Skeletal muscle satellite cell (primary cell): ENCODE measurements at regions not wholly inside any gene's neighbourhood (a gene's known extent, or its start where the extent isn't known, plus 50 kb on each side); places are given as distances from the start of the nearest gene placed in this dataset.
"Not testable (repeated sequence)": the region's sequence is repeated elsewhere in the genome, so short reads cannot be mapped to it uniquely, and the experiment has no call there.

Source experiments
- H3K27me3 ChIP-seq: 2 replicates; pipeline ENCODE4 v1.7.0; 2013; ENCODE audit warnings: low read length; ENCODE audit not compliant: control insufficient read depth, insufficient read depth
- H3K36me3 ChIP-seq: 2 replicates; pipeline ENCODE4 v1.7.0; 2013; ENCODE audit warnings: mild to moderate bottlenecking, control low read depth, low read length; ENCODE audit not compliant: insufficient read depth
- H3K4me1 ChIP-seq: 2 replicates; pipeline ENCODE4 v1.7.0; 2013; ENCODE audit warnings: low read length; ENCODE audit not compliant: control insufficient read depth, insufficient read depth
- H3K4me2 ChIP-seq: 2 replicates; pipeline ENCODE4 v1.7.0; 2013; ENCODE audit warnings: mild to moderate bottlenecking, low read length
- H3K4me3 ChIP-seq: 2 replicates; pipeline ENCODE4 v1.7.0; 2013; ENCODE audit warnings: low read length
- H3K9ac ChIP-seq: 2 replicates; pipeline ENCODE4 v1.7.0; 2013; ENCODE audit warnings: mild to moderate bottlenecking, low read depth, low read length, moderate library complexity
- H3K9me3 ChIP-seq: replicated peaks from 2 replicates; pipeline ENCODE4 v1.7.0; 2013; ENCODE audit warnings: mild to moderate bottlenecking, control low read depth, low read length

DNA sequence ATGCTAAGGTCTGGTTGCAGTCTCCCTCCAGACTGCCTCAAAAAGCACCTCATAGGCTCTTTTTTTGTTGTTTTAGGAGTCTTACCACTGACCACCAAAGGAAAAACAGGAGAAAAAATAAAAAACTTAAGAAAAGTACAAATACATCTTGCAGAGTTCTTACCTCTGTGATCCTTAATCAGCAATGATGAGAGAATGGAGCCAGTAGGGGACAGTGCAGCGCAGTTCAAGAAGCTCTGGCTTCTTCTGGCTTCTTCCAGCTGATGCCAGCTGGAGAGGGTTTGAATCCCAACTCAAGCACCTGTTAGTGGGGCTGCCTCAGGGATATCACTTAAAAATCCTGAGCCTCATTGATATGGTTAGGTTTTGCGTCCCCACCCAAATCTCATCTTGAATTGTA lies 223.3 kb upstream of the ISX start:
- Histone ChIP-seq H3K9ac (no peak overlapping the region), H3K27me3 (no peaks in the 10 kb centered on the region), H3K4me3 (no peak overlapping the region), H3K36me3 (no peaks in the 10 kb centered on the region), H3K4me1 (no peaks in the 10 kb centered on the region), H3K4me2 (no peak overlapping the region), H3K9me3 (no peaks in the 10 kb centered on the region)

GRCh38 chr22:34843743-34844142 lies 222.2 kb upstream of the ISX start:
- not testable (repeated sequence) for H3K4me1 ChIP-seq, H3K9me3 ChIP-seq, H3K4me3 ChIP-seq, H3K36me3 ChIP-seq, H3K27me3 ChIP-seq, H3K4me2 ChIP-seq, H3K9ac ChIP-seq

DNA sequence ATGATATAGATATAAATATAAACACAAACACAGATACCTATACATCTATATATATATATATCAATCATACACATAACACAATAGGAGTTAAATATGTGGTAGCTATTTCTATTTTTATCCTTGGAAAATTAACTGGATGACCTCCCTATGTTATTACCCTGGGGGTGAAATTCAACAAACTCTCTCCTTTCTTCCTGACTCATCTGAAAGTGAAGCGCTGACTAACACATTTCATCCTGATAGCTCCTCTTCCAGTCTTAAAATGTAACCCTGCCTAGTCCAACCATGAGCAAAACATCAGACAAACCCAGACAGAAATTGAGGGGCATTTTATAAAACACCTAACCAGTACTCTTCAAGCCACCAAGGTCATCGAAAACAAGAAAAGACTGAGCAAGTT lies 220.6 kb upstream of the ISX start:
- no peak overlapping the region for H3K9ac ChIP-seq
- H3K4me2 ChIP-seq = no peak overlapping the region
- no peak overlapping the region for H3K4me3 ChIP-seq
- H3K4me1 ChIP-seq = no peaks in the 10 kb centered on the region
- H3K9me3 ChIP-seq = no peaks in the 10 kb centered on the region
- no peaks in the 10 kb centered on the region for H3K27me3 ChIP-seq
- H3K36me3 ChIP-seq = no peaks in the 10 kb centered on the region

DNA sequence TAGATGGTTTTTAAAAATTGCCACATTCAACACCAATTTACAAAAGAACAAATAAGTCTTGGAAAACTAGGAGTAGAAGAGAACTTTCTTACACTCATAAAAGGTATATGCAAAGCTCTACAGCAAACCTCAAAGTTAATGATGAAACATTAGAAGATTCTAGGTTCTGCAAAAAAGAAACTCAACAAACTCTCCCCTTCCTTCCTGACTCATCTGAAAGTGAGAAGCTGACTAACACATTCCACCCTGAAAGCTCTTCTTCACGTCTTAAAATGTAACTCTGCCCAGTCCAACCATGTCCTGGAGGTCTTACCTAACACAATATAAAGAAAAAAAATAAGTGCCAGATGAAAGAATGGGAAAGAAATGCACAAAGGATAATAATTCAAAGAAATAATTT lies 218.9 kb upstream of the ISX start:
- Histone ChIP-seq H3K9me3 (no peaks in the 10 kb centered on the region), H3K4me2 (no peak overlapping the region), H3K27me3 (no peaks in the 10 kb centered on the region), H3K4me3 (no peak overlapping the region), H3K4me1 (no peaks in the 10 kb centered on the region), H3K9ac (no peak overlapping the region), H3K36me3 (no peaks in the 10 kb centered on the region)

GRCh38 chr22:34849965-34850364 lies 216.0 kb upstream of the ISX start:
- no peaks in the 10 kb centered on the region for H3K27me3 ChIP-seq
- H3K9ac ChIP-seq = no peak overlapping the region
- H3K9me3 ChIP-seq = no peaks in the 10 kb centered on the region
- H3K4me3 ChIP-seq = no peak overlapping the region
- no peaks in the 10 kb centered on the region for H3K4me1 ChIP-seq
- no peak overlapping the region for H3K4me2 ChIP-seq
- no peaks in the 10 kb centered on the region for H3K36me3 ChIP-seq

DNA sequence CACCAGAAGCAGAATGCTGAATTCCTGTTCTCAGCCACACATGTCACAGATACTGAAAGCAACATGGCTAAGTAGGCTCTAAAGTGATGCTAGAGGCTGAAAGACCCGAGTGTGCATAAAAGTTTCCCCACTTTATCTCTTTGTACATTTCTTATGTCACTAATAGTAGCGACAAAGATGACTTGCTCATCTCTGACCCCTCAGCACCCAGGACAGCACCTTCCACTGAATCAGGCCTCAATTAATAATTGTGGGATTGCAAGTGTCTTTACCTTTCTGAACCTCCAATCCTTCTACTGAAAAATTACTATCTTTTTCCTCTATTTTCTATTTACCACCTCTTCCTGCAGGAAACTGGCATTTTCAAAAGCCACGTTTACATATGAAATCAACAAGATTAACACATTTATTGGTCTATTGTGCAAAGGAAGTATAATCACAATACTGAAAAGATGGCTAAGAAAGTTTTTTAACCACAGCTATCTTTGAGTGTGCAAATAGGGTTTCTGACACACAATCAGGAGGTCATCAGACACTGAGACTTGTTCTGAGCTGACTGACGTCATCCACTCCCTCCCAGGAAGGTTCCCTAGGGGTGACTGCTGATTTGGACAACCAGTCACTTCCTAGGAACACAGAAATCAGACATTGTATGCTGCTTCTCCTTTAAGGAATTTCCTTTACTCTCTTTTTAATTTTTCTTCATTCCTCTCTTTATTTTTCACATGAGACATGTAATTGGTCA lies 213.9 kb upstream of the ISX start:
- Histone ChIP-seq H3K36me3 (no peaks in the 10 kb centered on the region), H3K4me1 (no peaks in the 10 kb centered on the region), H3K9me3 (no peaks in the 10 kb centered on the region), H3K4me3 (no peak overlapping the region), H3K9ac (no peak overlapping the region), H3K27me3 (no peaks in the 10 kb centered on the region), H3K4me2 (no peak overlapping the region)

DNA sequence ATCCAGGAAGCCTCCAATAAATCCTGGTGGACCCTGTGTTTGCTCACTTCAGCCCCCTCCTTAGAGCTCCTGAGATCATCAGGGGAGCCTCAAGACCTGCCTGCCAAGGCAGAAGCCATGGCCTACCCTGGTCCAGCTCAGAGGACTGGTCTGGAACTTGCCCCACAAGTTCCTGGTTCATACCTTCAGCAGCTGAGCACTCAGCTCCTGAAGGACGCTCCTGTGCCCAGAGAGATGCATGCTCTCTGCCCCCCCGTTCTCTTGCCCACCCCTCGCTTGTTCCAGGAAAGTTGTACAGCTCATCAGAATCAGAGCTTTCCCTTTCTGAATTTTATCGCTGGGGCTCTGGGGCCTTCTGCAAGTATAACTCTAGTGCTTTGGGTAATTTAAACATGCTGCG lies 210.5 kb upstream of the ISX start:
- Histone ChIP-seq H3K4me3 (no peak overlapping the region), H3K27me3 (no peaks in the 10 kb centered on the region), H3K36me3 (no peaks in the 10 kb centered on the region), H3K4me2 (no peak overlapping the region), H3K9me3 (no peaks in the 10 kb centered on the region), H3K4me1 (no peaks in the 10 kb centered on the region), H3K9ac (no peak overlapping the region)

DNA sequence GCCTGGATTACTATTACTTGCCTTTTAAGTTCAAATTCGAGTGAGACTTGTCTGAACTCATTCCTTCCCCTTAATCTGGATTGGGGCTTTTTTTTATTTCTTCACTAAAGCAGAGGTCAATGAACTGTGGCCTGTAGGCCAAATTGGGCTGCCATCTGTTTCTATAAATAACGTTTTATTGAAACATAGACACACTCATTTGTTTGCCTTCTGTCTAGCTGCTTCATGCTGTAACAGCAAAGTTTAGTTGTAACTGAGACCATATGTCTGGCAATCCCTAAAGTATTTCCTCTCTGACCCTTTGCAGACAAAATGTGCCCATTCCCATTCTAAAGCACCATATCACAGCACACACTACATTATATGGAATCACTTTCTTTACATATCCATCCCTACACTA lies 207.9 kb upstream of the ISX start:
- H3K4me2 ChIP-seq = no peak overlapping the region
- no peak overlapping the region for H3K4me3 ChIP-seq
- no peaks in the 10 kb centered on the region for H3K4me1 ChIP-seq
- no peaks in the 10 kb centered on the region for H3K9me3 ChIP-seq
- H3K27me3 ChIP-seq = no peaks in the 10 kb centered on the region
- H3K36me3 ChIP-seq = no peaks in the 10 kb centered on the region
- no peak overlapping the region for H3K9ac ChIP-seq

DNA sequence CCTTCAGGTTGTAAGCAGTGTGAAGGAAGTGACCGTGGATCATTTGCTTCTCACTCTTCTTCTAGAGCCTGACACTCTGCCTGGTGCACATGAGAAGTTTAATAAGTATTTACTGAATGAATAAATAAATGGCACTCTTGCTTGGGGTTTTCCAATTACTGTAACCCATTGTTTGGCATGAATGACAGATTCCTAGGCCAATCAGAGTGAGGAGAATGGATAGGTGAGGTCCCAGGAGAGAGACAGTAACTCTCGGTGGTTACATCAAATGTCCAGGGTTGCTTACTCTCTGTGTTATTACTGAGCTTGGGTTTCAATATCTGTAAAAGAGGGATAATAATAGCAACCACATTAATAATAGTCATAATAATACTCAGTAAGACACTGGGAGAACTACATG lies 204.2 kb upstream of the ISX start:
- Histone ChIP-seq H3K9ac (no peak overlapping the region), H3K9me3 (no peaks in the 10 kb centered on the region), H3K27me3 (no peaks in the 10 kb centered on the region), H3K4me1 (no peaks in the 10 kb centered on the region), H3K36me3 (no peaks in the 10 kb centered on the region), H3K4me2 (no peak overlapping the region), H3K4me3 (no peak overlapping the region)

- Histone ChIP-seq H3K4me1 (no peaks in the 10 kb centered on the region), H3K27me3 (no peaks in the 10 kb centered on the region), H3K36me3 (no peaks in the 10 kb centered on the region), H3K4me2 (no peak overlapping the region), H3K9ac (no peak overlapping the region), H3K4me3 (no peak overlapping the region), H3K9me3 (no peaks in the 10 kb centered on the region)
Observed at GRCh38 chr22:34866081-34866480, 199.9 kb upstream of the ISX start.

DNA sequence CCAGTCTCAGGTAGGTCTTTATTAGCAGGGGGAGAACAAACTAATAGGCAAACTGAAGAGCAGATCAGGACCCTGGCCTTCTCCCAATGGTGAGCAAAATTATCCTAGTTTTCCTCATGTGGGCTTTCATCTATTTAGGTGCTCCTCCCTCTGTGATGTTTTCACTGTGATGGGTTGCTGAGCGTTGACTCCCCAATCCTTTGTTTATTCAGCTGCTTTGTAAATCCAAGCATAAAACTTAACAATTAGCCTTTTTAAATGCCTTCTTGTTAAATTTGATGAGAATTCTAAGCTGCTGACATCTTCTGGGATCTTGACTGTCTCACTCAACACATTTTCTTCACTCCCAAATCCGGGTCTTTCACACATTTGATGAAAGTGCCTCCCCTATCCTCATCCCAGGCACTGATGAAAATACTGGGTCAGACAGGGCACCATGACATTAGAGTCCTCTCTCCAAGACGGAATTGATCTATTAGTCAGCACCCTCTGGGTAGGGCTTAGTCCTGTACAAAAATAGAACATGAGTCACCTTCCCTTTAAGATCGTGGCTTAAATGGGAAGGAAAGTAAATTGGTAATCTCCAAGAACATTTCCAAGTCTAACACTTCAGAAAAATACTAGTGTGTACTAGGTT lies 199.3 kb upstream of the ISX start:
- Histone ChIP-seq H3K4me3 (peak overlapping the region; percentile 35), H3K4me2 (peak overlapping the region; percentile 50), H3K9me3 (no peaks in the 10 kb centered on the region), H3K9ac (peak overlapping the region; percentile 29), H3K36me3 (no peaks in the 10 kb centered on the region), H3K27me3 (no peaks in the 10 kb centered on the region), H3K4me1 (no peaks in the 10 kb centered on the region)

DNA sequence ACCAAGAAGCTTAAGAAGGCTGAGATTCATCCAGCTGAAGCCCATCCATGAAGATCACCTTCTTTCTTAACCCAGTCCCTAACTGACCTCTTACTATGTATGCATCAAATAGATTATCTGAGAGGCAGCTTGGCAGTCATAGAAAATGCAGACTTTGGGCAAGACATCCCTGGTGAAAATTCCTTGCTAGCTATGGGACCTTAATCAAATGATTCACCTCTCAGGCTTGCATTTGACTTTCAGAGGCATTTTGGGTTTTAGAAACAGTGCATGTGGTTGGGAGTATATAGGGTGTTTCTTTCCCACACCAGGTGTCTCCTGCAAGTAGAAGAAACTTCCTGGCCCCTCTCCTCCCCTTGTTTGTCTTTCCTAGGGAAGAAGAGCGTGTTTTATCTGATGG lies 188.5 kb upstream of the ISX start:
- H3K4me2 ChIP-seq = no peak overlapping the region
- H3K36me3 ChIP-seq = no peaks in the 10 kb centered on the region
- no peak overlapping the region for H3K9ac ChIP-seq
- H3K27me3 ChIP-seq = no peaks in the 10 kb centered on the region
- H3K4me3 ChIP-seq = no peak overlapping the region
- H3K9me3 ChIP-seq = no peaks in the 10 kb centered on the region
- H3K4me1 ChIP-seq = no peaks in the 10 kb centered on the region
